Activated CD8-positive, alpha-beta T cell treated with anti-CD3 and anti-CD28 coated beads, Interleukin-2, amount 10 ng/mL, durations not matched to agents 7 days and 5 days (primary cell): ENCODE measurements at regions not wholly inside any gene's neighbourhood (a gene's known extent, or its start where the extent isn't known, plus 50 kb on each side); places are given as distances from the start of the nearest gene placed in this dataset.

Experiments
- ATAC-seq: fragments of 150-1000 bp; cut with Tn5 transposase; one replicate; pipeline ENCODE4 v1.10.0; 2021; ENCODE audit warnings: moderate library complexity
- CTCF ChIA-PET: fragments of 350-600 bp; sonication (Branson Sonifier 250); formaldehyde crosslinking; loops from one replicate; lab custom pipeline; 2021; ENCODE audit warnings: antibody characterized with exemption; lab: Charles Lee
- POLR2A ChIA-PET: fragments of 350-600 bp; sonication (Branson Sonifier 250); formaldehyde crosslinking; loops from one replicate; lab custom pipeline; 2021; ENCODE audit warnings: antibody characterized with exemption; lab: Charles Lee
- DNase-seq: peaks from one replicate; pipeline ENCODE4 v3.0.0-alpha.2; 2020
- H3K27ac Mint-ChIP-seq: one replicate; pipeline ENCODE4 v1.8.0; 2021; ENCODE audit warnings: mild to moderate bottlenecking, mixed read lengths
- H3K27me3 Mint-ChIP-seq: one replicate; pipeline ENCODE4 v1.8.0; 2021; ENCODE audit warnings: low read depth, mixed read lengths
- H3K36me3 Mint-ChIP-seq: one replicate; pipeline ENCODE4 v1.8.0; 2021; ENCODE audit warnings: low read depth, mixed read lengths
- H3K4me1 Mint-ChIP-seq: one replicate; pipeline ENCODE4 v1.8.0; 2021; ENCODE audit warnings: low read depth, mixed read lengths
- H3K4me3 Mint-ChIP-seq: one replicate; pipeline ENCODE4 v1.8.0; 2021; ENCODE audit warnings: mild to moderate bottlenecking, mixed read lengths
- H3K9me3 Mint-ChIP-seq: one replicate; pipeline ENCODE4 v1.8.0; 2022; ENCODE audit warnings: mixed read lengths; ENCODE audit not compliant: insufficient read depth

GRCh38 chr12:65557438-65558181 lies 266.7 kb upstream of the HMGA2 start:
- H3K36me3 Mint-ChIP-seq = no peaks in the 10 kb centered on the region
- ChIA-PET CTCF (interaction anchor here (1.0 to 1.6 kb wide), 15 partner anchors 9 to 532 kb away, joined by 3 to 7 read pairs (median 3); no protein-coding TSS in a partner anchor), POLR2A (no interaction called here)
- DNase-seq = no peak
- no peak for ATAC-seq
- H3K4me1 Mint-ChIP-seq = peaks cover 3% of the 10 kb centered on the region
- no peaks in the 10 kb centered on the region for H3K9me3 Mint-ChIP-seq
- no peak overlapping the region for H3K27ac Mint-ChIP-seq
- H3K27me3 Mint-ChIP-seq = no peaks in the 10 kb centered on the region
- H3K4me3 Mint-ChIP-seq = no peak overlapping the region

DNA sequence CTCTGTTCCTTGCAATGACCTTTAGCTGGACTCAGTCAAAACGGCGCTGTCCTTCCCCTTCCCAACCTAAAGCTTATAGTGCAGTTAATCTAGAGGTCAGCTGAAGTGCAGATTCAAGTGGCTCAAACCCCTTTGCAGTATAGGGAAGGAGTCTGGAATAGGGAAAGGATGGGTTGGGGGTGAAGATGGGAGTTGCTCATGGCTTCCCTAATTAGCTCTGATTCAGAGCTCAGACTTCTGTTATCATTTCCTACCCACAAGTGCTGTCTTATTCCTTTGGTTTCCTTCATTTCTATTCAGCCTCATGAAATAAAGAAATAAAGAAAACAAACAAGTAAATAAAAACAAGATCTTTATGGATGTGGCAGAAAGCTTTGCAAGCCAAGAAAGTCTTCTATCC lies 264.0 kb upstream of the HMGA2 start:
- Mint-ChIP-seq H3K4me3 (no peak overlapping the region), H3K9me3 (no peaks in the 10 kb centered on the region), H3K27ac (no peak overlapping the region), H3K4me1 (peaks cover 3% of the 10 kb centered on the region), H3K36me3 (no peaks in the 10 kb centered on the region), H3K27me3 (no peaks in the 10 kb centered on the region)
- DNase-seq (no peak), ATAC-seq (no peak)
- ChIA-PET CTCF (no interaction called here), POLR2A (no interaction called here)

GRCh38 chr12:65561798-65562382 lies 262.4 kb upstream of the HMGA2 start:
- H3K4me3 Mint-ChIP-seq = no peak overlapping the region
- DNase-seq (no peak), ATAC-seq (no peak)
- H3K27ac Mint-ChIP-seq = no peak overlapping the region
- H3K4me1 Mint-ChIP-seq = no peaks in the 10 kb centered on the region
- ChIA-PET CTCF (no interaction called here), POLR2A (no interaction called here)
- H3K36me3 Mint-ChIP-seq = no peaks in the 10 kb centered on the region
- no peaks in the 10 kb centered on the region for H3K9me3 Mint-ChIP-seq
- H3K27me3 Mint-ChIP-seq = no peaks in the 10 kb centered on the region

DNA sequence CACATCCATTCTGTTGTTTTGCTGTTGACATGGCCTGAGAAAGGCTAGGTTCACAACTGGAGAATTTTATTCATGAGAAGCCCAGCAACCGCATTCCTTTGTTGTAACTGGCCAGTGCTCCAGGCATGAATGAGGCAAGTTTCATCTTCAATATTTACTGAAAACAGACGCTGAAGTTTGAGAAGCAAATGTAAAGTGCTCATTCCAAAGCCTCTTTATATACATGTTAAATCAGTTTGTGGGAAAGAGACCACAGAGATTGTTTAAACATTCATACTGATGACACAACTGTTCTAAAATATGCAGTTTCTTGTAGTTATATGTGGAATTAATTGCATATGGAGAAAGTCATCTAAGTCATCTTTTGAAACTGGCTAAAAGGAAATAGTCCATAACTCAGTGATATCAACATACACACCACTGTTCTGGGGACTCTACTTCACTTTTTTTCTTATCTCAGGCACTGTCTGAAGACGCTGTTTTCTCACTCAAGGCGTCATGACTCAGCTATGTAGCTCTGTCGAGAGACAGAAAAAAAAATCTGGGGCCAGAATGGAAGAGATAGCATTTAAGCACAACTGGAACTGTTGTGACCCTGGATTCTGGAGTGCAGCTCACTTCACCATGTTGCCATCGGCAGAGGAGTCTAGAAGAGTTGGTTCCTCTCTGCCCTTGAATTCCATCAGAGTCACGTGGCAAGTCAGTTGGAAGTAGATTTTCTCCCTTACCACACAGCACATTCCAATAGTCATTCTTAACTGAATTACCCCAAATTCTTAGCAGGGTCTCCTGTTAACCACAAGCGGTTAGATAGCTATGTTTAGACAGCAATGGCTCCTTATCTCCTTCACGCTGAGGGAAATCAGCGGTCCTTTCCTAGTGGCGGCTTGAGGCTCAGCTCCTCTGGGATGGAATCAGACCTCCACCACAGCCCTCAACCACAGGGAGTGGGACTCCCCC lies 258.4 kb upstream of the HMGA2 start:
- H3K27me3 Mint-ChIP-seq = peaks cover 2% of the 10 kb centered on the region
- H3K36me3 Mint-ChIP-seq = no peaks in the 10 kb centered on the region
- H3K27ac Mint-ChIP-seq = no peak overlapping the region
- POLR2A ChIA-PET = no interaction called here
- ATAC-seq = no peak
- H3K4me3 Mint-ChIP-seq = no peak overlapping the region
- CTCF ChIA-PET = interaction anchor here (2.0 kb wide), 1 partner anchor 9 kb away, joined by 7 read pairs; no protein-coding TSS in a partner anchor
- no peaks in the 10 kb centered on the region for H3K9me3 Mint-ChIP-seq
- DNase-seq = no peak
- H3K4me1 Mint-ChIP-seq = no peaks in the 10 kb centered on the region

DNA sequence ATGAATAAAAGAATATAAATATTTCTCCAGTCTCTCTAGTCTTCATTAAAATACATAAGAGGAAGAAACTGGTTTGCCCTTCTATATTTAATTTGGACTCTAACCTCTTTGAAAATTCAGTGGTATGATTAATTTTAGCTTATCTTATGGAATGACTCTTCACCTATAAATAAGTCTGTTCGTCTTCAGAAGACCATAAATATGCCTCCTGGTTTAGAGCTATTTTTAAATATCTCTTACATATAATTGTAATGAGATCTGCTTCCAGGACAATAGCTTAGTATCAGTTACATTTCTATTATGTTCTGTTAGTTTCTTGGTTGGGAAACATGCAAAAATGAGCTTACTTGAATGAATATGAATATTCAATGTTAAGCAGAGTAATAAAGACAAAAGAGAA lies 257.5 kb upstream of the HMGA2 start:
- no peak for DNase-seq
- peaks cover 2% of the 10 kb centered on the region for H3K27me3 Mint-ChIP-seq
- no peak for ATAC-seq
- no peak overlapping the region for H3K4me3 Mint-ChIP-seq
- ChIA-PET CTCF (interaction anchor here (2.0 kb wide), 1 partner anchor 10 kb away, joined by 7 read pairs; no protein-coding TSS in a partner anchor), POLR2A (no interaction called here)
- H3K4me1 Mint-ChIP-seq = no peaks in the 10 kb centered on the region
- no peaks in the 10 kb centered on the region for H3K9me3 Mint-ChIP-seq
- H3K27ac Mint-ChIP-seq = no peak overlapping the region
- no peaks in the 10 kb centered on the region for H3K36me3 Mint-ChIP-seq

- CTCF ChIA-PET = no interaction called here
- no peaks in the 10 kb centered on the region for H3K4me1 Mint-ChIP-seq
- no peak for DNase-seq
- H3K4me3 Mint-ChIP-seq = no peak overlapping the region
- peaks cover 5% of the 10 kb centered on the region for H3K27me3 Mint-ChIP-seq
- POLR2A ChIA-PET = no interaction called here
- no peak for ATAC-seq
- no peak overlapping the region for H3K27ac Mint-ChIP-seq
- H3K36me3 Mint-ChIP-seq = no peaks in the 10 kb centered on the region
- no peaks in the 10 kb centered on the region for H3K9me3 Mint-ChIP-seq
Observed at GRCh38 chr12:65567820-65568219, 256.5 kb upstream of the HMGA2 start.

DNA sequence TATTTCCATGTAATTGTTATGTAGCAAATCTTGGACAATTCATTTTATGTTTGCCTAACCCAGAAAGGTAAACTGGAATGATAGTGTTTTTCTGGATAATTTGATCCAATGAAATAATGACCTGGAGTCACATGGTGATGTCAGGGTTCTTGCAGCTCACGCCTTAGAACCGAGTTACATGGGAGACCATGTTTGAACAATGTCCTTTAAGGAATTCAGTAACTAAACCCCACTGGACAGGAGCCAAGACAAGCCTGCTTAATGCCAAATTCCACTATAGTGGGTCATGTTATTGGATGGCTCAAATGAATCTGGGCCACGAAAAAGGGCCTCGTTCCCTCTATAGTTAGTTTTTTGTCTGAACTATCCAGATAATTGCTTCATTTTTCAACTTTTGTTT lies 255.8 kb upstream of the HMGA2 start:
- Mint-ChIP-seq H3K4me1 (no peaks in the 10 kb centered on the region), H3K4me3 (no peak overlapping the region), H3K36me3 (no peaks in the 10 kb centered on the region), H3K27me3 (peaks cover 5% of the 10 kb centered on the region), H3K9me3 (no peaks in the 10 kb centered on the region), H3K27ac (no peak overlapping the region)
- ChIA-PET CTCF (no interaction called here), POLR2A (no interaction called here)
- ATAC-seq (no peak), DNase-seq (no peak)

DNA sequence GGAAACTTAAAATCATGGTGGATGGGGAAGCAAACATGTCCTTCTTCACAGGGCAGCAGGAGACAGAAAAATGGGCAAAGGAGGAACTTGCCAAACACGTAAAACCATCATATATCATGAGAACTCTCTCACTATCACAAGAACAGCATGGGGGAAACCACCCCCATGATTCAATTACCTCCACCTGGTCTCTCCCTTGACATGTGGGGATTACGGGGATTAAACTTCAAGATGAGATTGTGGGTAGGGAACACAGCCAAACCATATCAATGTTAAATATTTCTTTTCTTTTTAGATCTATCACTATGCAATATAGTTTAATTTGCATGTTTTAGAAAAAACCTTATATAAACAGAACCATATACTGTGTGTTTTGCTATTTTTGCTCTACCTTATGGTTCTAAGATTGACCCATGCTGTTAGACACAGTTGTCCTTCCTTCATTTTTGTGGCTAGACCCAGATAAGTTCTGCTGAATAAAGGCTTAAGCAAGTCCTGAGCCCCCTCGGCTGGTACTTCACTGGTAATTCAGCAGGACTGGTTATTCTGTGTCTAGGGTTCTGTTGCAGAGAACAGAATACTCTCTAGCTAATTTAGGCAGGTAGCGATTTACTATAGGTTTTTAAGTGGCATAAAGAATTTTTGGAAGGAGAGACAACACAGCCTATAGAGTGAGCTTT lies 253.7 kb upstream of the HMGA2 start:
- H3K4me3 Mint-ChIP-seq = no peak overlapping the region
- ChIA-PET CTCF (interaction anchor here (1.4 kb wide), 1 partner anchor 14 kb away, joined by 4 read pairs; no protein-coding TSS in a partner anchor), POLR2A (no interaction called here)
- ATAC-seq (no peak), DNase-seq (no peak)
- no peak overlapping the region for H3K27ac Mint-ChIP-seq
- peaks cover 5% of the 10 kb centered on the region for H3K27me3 Mint-ChIP-seq
- no peaks in the 10 kb centered on the region for H3K4me1 Mint-ChIP-seq
- H3K9me3 Mint-ChIP-seq = peaks cover 3% of the 10 kb centered on the region
- no peaks in the 10 kb centered on the region for H3K36me3 Mint-ChIP-seq

DNA sequence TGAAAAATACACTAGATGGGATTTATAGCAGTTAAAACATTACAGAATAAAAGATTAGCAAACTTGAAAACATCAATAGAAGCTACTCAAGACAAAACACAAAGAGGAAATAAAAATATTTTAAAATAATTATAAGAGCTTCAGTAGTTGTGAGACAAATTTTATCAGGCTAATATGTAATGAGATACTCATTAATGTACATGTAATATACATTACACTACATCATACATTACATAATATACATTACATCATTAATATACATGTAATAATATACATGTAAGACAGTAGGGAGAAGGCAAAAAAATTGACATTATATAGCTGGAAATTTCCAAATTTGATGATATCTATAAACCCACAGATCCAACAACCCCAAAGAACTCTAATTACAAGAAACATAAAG lies 249.4 kb upstream of the HMGA2 start:
- ChIA-PET POLR2A (no interaction called here), CTCF (interaction anchor here (0.9 kb wide), 1 partner anchor 18 kb away, joined by 3 read pairs; no protein-coding TSS in a partner anchor)
- Mint-ChIP-seq H3K9me3 (peaks cover 8% of the 10 kb centered on the region), H3K4me1 (no peaks in the 10 kb centered on the region), H3K4me3 (no peak overlapping the region), H3K36me3 (no peaks in the 10 kb centered on the region), H3K27me3 (peaks cover 5% of the 10 kb centered on the region), H3K27ac (no peak overlapping the region)
- DNase-seq (no peak), ATAC-seq (no peak)

- H3K4me3 Mint-ChIP-seq = no peak overlapping the region
- H3K9me3 Mint-ChIP-seq = no peaks in the 10 kb centered on the region
- no peaks in the 10 kb centered on the region for H3K4me1 Mint-ChIP-seq
- H3K27ac Mint-ChIP-seq = no peak overlapping the region
- H3K27me3 Mint-ChIP-seq = no peaks in the 10 kb centered on the region
- ATAC-seq (no peak), DNase-seq (no peak)
- ChIA-PET CTCF (no interaction called here), POLR2A (interaction anchor here (0.7 kb wide), 1 partner anchor 416 kb away, joined by 3 read pairs; no protein-coding TSS in a partner anchor)
- no peaks in the 10 kb centered on the region for H3K36me3 Mint-ChIP-seq
Observed at GRCh38 chr12:65584016-65584415, 240.3 kb upstream of the HMGA2 start.
